Hematopoietic multipotent progenitor cell treated with erythropoietin and hydrocortisone succinate and interleukin-3 and kit ligand, for 15 days (in vitro differentiated cells): ENCODE measurements at regions not wholly inside any gene's neighbourhood (a gene's known extent, or its start where the extent isn't known, plus 50 kb on each side); places are given as distances from the start of the nearest gene placed in this dataset.

ENCODE experiments used
- DNase-seq: peaks from one replicate; pipeline ENCODE4 v3.0.0-alpha.2; 2015; ENCODE audit warnings: low spot score

DNA sequence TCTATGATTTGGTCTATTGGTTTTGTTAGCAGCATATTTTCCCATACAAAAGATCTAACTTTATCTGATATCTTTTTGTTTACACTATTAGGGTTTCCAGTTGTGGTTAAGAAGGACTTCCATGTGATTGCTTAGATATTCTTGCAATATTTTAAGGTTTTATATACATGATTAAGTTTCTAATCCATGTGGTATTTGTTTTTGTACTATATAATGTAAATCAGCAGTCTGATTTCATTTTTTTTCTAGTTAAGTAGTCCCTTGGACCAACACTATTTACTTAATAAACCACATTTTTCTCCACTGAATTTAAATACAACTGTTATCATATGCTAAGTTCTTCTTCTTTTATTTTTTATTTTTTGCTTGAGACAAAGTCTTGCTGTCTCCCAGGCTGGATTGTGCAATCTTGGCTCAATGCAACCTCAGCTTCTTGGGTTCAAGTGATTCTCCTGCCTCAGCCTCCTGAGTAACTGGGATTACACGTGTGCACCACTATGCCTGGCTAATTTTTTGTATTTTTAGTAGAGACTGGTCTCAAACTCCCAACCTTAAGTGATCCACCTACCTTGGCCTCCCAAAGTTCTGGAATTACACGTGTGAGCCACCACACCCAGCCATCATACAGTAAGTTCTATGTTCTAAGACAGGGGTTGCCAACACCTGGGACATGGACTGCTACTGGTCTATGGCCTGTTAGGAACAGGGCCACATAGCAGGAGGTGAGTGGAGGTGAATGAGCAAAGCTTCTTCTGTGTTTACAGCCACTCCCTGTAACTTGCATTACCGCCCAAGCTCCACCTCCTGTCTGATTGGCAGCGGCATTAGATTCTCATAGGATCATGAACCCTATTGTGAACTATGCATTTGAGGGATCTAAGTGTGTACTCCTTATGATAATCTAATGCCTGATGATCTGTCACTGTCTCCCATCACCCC lies 58.5 kb upstream of the RAB27B start:
- DNase-seq = no peak

- no peak for DNase-seq
Observed at GRCh38 chr18:54772056-54772455, 56.2 kb upstream of the RAB27B start.

DNA sequence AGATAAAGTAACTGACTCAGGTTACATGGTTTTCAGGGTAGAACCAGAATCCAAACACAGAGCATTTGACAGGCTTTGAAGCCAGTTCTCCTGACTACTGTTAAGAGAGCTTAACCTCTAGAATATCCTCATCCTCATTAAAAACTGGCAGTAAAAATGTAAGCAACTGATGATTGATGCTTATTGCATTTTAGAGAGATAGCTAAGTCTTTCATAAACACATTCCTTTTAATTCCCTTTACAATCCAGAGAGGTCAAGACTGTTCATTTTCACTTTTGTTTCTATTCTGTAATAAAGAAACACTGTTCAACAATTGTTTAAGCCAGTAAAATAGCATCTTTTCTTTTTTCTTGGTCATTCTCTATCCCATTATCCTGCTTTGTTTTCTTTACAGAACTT lies 53.9 kb upstream of the RAB27B start:
- DNase-seq = no peak

DNA sequence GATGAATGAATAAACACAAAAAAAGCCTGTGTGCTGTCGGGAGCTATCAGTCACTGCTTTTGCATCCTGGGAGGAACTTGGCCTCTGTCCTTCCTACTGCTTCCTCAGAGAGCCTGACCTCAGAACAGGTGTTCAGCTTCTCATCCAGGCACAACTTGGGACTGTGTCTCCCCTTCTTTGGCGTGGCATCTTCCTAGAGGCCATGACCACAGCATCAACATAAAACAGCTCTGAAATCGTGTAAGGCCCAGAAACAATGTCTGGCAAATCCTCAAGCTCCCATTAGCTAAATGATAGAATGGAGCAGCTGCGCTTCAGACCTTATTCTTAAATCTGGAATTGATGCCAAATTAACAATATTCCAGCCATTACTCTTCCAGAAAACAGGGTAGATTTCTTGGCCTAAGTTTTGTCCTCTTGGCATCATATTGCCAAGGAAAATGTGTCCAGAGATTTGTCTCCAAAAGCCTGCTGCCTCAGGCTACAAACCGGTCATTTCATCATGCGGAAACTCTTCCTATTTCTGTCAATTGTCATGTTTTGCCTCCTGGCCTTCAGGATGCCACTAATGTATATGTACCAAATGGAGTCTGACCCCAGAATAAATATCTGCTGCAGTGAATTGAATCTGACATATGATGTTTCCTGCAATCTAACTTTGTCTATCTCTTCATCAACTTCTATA lies 53.2 kb upstream of the RAB27B start:
- DNase-seq = no peak

DNA sequence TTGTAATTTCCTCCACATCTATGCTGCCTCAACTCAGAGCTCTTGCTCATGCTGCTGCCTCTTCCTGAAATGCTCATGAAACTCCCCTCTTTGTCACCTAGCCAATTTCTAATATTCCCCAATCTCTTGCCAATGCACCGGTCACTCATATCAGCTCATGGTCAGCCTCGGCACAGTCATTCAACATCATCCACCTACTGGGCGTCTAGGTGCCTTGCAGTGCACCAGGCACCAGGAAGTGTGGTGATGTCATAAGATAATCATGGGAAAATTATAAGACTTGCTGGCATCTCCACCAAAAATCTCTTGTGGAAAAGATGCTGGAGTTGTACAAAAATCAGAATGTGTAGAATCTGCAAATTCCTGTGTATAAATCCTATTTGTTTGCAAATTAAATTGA lies 52.6 kb upstream of the RAB27B start:
- DNase-seq = no peak

DNA sequence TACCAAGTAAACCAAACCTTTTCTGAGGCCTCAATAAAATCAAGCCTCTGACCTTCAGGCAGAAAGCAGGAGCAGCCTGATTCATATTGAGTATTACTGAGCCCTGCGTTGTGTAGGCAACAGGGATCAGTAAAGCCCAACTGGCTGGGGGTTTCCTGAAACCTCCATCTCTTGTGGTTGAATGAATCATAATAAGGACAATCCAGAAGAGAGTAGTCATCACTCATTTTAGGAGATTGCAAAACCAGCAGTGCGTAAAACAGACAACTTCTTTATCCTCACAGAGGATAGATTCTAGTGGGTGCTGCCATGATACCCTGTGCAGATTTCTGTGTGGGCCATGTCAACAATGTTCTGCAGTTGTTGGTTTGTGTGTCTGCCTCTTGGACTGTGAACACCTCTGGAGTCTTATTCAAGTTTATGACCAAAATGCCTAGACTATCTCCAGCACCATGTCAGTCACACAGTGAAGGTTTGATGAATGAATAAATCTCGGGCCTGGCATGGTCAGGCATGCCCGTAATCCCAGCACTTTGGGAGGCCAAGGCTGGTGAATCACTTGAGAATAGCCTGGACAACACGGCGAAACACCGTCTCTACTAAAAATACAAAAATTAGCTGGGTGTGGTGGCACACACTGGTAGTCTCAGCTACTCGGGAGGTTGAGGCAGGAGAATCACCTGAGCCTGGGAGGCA lies 51.8 kb upstream of the RAB27B start:
- DNase-seq = no peak

- DNase-seq = no peak
Observed at GRCh38 chr18:54777118-54777791, 51.0 kb upstream of the RAB27B start.

DNA sequence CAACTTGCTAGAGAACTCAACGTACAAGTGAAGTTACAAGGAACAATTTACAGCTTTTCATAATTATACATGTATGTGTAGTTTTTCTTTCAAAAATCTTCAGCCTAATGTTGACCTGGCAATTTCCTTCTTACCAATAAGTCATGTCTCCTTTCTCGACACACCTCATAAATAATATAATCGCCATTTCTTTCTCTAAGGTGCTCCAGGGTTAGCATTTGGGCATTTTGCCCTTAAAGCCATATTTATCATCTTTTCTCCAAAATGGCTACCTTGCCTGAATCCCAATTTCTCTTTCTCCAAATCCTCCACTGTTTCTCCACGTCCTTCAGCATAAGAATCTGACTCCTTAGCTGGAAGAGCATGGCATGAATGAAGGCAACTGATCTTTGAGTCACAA lies 50.3 kb upstream of the RAB27B start:
- DNase-seq = no peak
